ENCODE measurements at regions not wholly inside any gene's neighbourhood (a gene's known extent, or its start where the extent isn't known, plus 50 kb on each side); places are given as distances from the start of the nearest gene placed in this dataset.

DNA sequence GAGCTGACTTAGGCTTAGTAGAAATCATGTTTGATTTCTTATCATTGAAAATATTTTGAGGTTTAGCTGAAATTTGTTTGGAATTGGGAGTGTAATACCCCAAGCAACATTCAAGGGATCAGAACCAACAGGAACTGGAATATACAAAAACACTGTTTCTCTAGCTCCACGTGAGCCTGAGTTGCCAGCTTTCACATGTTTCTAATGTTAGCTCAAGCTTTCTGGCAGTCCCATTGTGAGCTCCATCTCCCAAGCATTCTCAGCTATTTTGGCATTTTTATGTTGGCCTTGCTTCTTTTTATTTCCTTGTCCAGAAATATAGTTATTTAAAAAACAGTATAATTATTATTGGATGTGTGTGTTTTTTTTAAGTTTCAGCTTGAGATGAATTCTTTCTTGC, 427.1 kb upstream of the DPH6 start:
- Histone ChIP-seq H3K9me3 (no peaks in the 10 kb centered on the region), H3K27me3 (no peaks in the 10 kb centered on the region), H3K27ac (no peak overlapping the region), H3K4me3 (no peak overlapping the region), H3K4me1 (no peaks in the 10 kb centered on the region), H3K36me3 (no peaks in the 10 kb centered on the region)
- intact Hi-C loops (cut with DNase I), result no loop called here
- TF ChIP-seq, protein P1, sequence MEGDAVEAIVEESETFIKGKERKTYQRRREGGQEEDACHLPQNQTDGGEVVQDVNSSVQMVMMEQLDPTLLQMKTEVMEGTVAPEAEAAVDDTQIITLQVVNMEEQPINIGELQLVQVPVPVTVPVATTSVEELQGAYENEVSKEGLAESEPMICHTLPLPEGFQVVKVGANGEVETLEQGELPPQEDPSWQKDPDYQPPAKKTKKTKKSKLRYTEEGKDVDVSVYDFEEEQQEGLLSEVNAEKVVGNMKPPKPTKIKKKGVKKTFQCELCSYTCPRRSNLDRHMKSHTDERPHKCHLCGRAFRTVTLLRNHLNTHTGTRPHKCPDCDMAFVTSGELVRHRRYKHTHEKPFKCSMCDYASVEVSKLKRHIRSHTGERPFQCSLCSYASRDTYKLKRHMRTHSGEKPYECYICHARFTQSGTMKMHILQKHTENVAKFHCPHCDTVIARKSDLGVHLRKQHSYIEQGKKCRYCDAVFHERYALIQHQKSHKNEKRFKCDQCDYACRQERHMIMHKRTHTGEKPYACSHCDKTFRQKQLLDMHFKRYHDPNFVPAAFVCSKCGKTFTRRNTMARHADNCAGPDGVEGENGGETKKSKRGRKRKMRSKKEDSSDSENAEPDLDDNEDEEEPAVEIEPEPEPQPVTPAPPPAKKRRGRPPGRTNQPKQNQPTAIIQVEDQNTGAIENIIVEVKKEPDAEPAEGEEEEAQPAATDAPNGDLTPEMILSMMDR (IDR thresholded peaks at IDR 0.05), result no peak
- ATAC-seq (no peak), DNase-seq (no peak)

DNA sequence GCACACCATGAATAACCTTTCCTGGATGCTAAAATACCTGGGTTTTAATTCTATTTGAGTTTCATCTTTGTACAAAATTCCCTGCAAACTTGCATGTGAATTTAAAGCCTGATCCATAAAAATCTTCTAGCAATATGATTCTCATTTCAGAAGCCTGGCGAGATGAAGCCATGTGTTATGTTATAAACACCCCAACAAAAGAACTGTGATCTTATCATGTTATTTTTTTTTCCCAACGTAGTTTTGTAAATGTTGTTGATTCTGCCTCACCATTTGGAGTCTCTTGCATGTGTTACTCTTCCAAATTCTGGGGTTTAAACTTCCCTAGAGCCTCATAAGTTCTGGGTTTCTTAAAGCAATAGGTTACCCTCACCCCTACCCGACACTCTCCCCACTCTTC, 428.1 kb upstream of the DPH6 start:
- DNase-seq, result no peak
- no peaks in the 10 kb centered on the region for H3K27me3 ChIP-seq
- TF ChIP-seq, protein P1 (IDR thresholded peaks at IDR 0.05), result no peak
- no peaks in the 10 kb centered on the region for H3K36me3 ChIP-seq
- no peak overlapping the region for H3K27ac ChIP-seq
- no peak for ATAC-seq
- no peak overlapping the region for H3K4me3 ChIP-seq
- intact Hi-C loops (cut with DNase I), result no loop called here
- no peaks in the 10 kb centered on the region for H3K4me1 ChIP-seq
- H3K9me3 ChIP-seq, result no peaks in the 10 kb centered on the region

DNA sequence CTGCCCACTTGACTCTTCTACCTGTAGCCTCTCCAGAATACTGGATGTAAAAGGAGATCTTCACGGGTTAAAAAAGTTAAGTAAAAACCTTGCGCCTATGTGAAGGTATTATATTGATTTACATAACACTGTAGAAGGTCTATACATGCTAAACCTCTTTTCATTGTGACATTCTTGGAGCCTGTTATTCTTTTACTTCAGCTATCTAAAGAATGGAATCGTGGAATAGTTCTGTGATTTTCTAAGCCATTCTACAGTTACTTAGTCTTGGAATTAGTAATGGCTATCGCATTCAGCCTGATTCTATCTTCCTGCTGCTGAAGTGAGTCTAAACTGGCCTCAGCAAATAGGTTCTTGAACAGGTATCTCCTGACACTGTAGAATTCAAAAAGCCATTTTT, 430.0 kb upstream of the DPH6 start:
- no peaks in the 10 kb centered on the region for H3K27me3 ChIP-seq
- no peaks in the 10 kb centered on the region for H3K4me1 ChIP-seq
- no peak overlapping the region for H3K27ac ChIP-seq
- DNase-seq (no peak), ATAC-seq (no peak)
- intact Hi-C loops (cut with DNase I), result no loop called here
- TF ChIP-seq, protein P1 (IDR thresholded peaks at IDR 0.05), result no peak
- H3K36me3 ChIP-seq, result no peaks in the 10 kb centered on the region
- no peaks in the 10 kb centered on the region for H3K9me3 ChIP-seq
- H3K4me3 ChIP-seq, result no peak overlapping the region

DNA sequence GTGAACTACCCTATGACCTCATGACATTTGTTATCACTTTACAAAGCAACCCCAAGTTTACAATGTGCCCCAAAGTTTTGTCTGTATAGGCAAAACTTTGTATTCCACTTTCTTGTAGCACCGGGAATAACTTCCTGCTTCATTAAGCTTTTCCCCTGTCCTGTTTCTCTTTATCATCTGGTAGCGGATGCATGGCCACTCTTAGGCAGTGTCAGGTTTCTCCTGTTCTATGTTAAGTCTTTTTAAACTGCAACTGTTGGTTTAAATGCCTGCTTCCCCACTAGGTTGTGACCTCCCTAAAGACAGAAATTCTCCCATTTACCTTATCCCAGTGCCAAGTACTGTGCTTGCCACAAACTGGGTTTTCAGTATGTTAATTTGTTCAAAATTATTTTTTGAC, 433.6 kb upstream of the DPH6 start:
- TF ChIP-seq, protein P1 (IDR thresholded peaks at IDR 0.05), result no peak
- no peak for DNase-seq

DNA sequence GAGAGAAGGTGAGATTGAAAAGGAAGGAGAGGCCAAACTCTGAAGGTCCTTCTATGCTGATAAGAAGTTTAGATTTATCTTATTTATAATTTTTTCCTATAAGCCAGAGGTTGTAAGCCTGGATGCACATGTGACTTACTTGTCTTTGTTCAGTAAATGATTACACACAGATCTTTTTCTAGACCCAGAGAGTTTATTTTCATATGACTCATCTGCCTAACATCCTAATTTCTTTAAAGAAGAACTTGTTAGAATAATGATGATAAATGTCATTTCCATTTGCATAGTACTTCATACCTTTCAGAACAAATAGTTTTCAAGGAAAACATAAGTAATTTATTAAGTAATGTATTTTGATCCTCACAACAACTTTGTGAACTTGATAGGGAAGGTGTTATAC, 434.8 kb upstream of the DPH6 start:
- H3K27ac ChIP-seq, result no peak overlapping the region
- no peaks in the 10 kb centered on the region for H3K27me3 ChIP-seq
- peaks cover 0 to 3% of the 10 kb centered on the region in 2 donors for H3K9me3 ChIP-seq
- no peak overlapping the region for H3K4me3 ChIP-seq
- ATAC-seq, result no peak
- no peaks in the 10 kb centered on the region for H3K4me1 ChIP-seq
- intact Hi-C loops (cut with DNase I), result no loop called here
- H3K36me3 ChIP-seq, result no peaks in the 10 kb centered on the region
- no peak for DNase-seq
- TF ChIP-seq, protein P1 (IDR thresholded peaks at IDR 0.05), result no peak

More for the DNA sequence above, 433.6 kb upstream of the DPH6 start:
- Histone ChIP-seq H3K9me3 (peaks cover 0 to 3% of the 10 kb centered on the region in 2 donors), H3K36me3 (no peaks in the 10 kb centered on the region), H3K4me3 (no peak overlapping the region), H3K4me1 (no peaks in the 10 kb centered on the region), H3K27ac (no peak overlapping the region), H3K27me3 (no peaks in the 10 kb centered on the region)
- intact Hi-C loops (cut with DNase I), result no loop called here
- no peak for ATAC-seq
